ENCODE measurements at regions not wholly inside any gene's neighbourhood (a gene's known extent, or its start where the extent isn't known, plus 50 kb on each side); places are given as distances from the start of the nearest gene placed in this dataset.
"Not testable (repeated sequence)": the region's sequence is repeated elsewhere in the genome, so short reads cannot be mapped to it uniquely, and the experiment has no call there.

DNA sequence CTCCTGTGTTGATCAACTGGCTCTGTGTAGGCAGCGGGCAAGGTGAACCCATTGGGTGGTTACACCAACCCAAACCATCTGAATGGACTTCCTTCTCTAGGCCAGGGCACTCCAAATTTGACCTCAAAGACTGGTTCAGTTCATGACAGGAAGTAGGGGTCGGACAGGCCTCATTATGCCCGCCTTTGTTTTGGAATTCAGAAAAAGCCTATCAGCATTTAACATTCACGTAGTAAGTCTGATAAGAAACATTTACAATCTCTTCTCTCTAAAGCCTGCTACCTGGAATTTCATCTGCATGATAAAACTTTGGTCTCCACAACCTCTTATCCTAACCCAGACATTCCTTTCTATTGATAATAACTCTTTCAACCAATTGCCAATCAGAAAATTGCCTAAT is 97.1 kb upstream of the ETV3 start:
- Mint-ChIP-seq H3K27me3 (peaks cover 6% of the 10 kb centered on the region), H3K9me3 (no peaks in the 10 kb centered on the region), H3K4me3 (no peak overlapping the region), H3K4me1 (no peaks in the 10 kb centered on the region), H3K27ac (no peak overlapping the region)
- DNase-seq (no peak), ATAC-seq (no peak)

- Mint-ChIP-seq H3K4me1 (no peaks in the 10 kb centered on the region), H3K27me3 (peaks cover 6% of the 10 kb centered on the region), H3K9me3 (no peaks in the 10 kb centered on the region), H3K27ac (no peak overlapping the region), H3K4me3 (no peak overlapping the region)
- no peak for ATAC-seq
- DNase-seq = no peak
Measured at GRCh38 chr1:157234705-157235273, 96.6 kb upstream of the ETV3 start.

DNA sequence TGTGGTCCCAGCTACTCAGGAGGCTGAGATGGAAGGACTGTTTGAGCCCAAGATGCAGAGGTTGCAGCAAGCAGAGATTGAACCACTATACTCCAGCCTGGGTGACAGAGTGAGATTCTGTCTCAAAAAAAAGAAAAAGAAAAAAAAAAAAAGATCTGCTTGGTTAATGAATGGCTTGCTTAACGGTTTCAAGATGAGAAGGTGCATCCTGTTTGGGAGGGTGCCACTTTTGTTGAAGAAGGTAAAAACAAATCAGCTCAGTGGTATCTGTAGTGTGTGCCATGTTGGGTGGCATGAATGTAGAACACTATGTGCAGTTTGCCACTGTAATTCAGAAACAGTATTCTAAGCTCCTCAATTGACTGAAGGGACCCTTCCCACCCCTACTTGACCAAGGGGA is 94.9 kb upstream of the ETV3 start:
- no peak for ATAC-seq
- Mint-ChIP-seq H3K9me3 (no peaks in the 10 kb centered on the region), H3K4me1 (no peaks in the 10 kb centered on the region), H3K27ac (no peak overlapping the region), H3K27me3 (peaks cover 6% of the 10 kb centered on the region), H3K4me3 (no peak overlapping the region)
- no peak for DNase-seq

DNA sequence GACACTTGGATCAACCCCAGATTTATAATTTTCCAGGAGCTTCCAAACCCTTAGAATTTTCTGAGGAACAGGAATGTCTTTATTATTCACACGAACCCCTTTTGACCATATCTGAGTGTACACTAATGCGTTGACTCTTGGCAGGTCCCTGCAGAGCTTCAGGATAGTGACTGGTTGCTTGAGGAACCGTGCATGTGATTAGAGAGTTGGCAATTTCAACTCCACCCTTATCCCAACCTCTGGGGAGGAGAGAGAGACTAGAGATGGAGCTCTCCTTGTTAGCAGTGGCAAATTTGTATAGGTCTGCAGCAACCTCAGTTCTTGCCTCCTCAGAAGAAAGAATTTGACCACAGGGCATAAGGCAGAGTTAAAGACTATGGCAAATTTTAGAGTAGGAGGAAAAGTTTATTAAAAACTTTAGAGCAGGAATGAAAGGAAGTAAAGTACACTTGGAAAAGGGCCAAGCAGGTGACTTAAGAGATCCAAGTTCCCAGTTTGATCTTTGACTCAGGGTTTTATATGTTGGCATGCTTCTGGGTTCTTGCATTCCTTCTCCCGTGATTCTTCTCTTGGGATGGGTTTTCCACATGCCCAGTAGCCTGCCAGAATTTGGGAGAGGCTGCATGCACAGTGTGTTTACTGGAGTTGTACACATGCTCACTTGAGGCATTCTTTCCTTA is 93.8 kb upstream of the ETV3 start:
- H3K27me3 Mint-ChIP-seq = peaks cover 6% of the 10 kb centered on the region
- no peak for ATAC-seq
- H3K4me1 Mint-ChIP-seq = no peaks in the 10 kb centered on the region

DNA sequence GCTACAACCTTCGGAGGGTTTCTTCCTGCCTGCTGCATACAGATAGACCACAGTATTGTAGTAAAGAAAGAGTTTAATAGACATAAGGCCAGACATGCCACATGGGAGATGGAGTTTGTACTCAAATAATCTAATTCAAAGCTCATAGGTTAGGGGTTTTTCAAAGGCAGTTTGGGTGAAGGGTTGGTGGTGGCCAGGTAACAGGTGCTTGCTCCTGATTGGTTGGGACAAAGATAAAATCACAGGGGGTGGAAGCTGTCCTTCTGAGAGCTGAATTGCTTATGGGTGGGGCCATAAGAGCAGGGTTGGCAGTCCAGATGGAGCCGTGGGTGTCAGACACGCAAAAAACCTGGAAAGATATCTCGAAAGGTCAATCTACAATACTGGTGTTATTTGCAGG is 92.3 kb upstream of the ETV3 start:
- no peak for DNase-seq
- H3K4me1 Mint-ChIP-seq = no peaks in the 10 kb centered on the region
- peaks cover 6% of the 10 kb centered on the region for H3K27me3 Mint-ChIP-seq
- no peak overlapping the region for H3K27ac Mint-ChIP-seq
- no peak for ATAC-seq
- H3K9me3 Mint-ChIP-seq = no peaks in the 10 kb centered on the region
- no peak overlapping the region for H3K4me3 Mint-ChIP-seq

More for the DNA sequence above, 93.8 kb upstream of the ETV3 start:
- Mint-ChIP-seq H3K9me3 (no peaks in the 10 kb centered on the region), H3K4me3 (no peak overlapping the region), H3K27ac (no peak overlapping the region)
- no peak for DNase-seq

GRCh38 chr1:157227700-157228099 is 89.5 kb upstream of the ETV3 start:
- H3K27ac Mint-ChIP-seq = no peak overlapping the region
- ATAC-seq (no peak), DNase-seq (no peak)
- H3K4me3 Mint-ChIP-seq = no peak overlapping the region
- H3K9me3 Mint-ChIP-seq = no peaks in the 10 kb centered on the region
- peaks cover 22% of the 10 kb centered on the region for H3K27me3 Mint-ChIP-seq
- H3K4me1 Mint-ChIP-seq = no peaks in the 10 kb centered on the region

- ATAC-seq (no peak), DNase-seq (no peak)
- Mint-ChIP-seq H3K9me3 (no peaks in the 10 kb centered on the region), H3K27ac (no peak overlapping the region), H3K27me3 (peaks cover 27% of the 10 kb centered on the region), H3K4me3 (no peak overlapping the region), H3K4me1 (no peaks in the 10 kb centered on the region)
Measured at GRCh38 chr1:157226739-157227138, 88.5 kb upstream of the ETV3 start.

- no peak for ATAC-seq
- no peak overlapping the region for H3K4me3 Mint-ChIP-seq
Measured at GRCh38 chr1:157219600-157219999, 81.4 kb upstream of the ETV3 start.

DNA sequence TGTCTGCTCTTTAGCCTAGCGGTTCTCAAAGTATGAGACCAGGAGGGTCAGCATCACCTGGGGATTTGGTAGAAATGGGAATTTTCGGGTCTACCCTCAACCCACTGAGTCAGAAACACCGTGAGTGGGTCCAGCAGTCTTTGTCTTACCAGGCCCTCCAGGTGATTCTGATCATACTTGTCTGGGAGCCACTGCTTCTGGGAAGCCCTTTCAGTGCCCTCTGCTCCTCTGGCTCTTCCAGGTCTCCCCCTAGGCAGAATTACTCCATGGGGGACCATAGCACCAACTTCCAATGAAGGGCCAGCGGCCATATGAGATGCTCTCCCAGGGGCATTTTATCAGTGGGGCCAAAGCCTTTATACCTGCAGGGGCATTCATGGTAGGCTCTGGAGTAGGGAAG is 81.0 kb upstream of the ETV3 start:
- DNase-seq (no peak), ATAC-seq (no peak)
- H3K9me3 Mint-ChIP-seq = peaks cover 11 to 12% of the 10 kb centered on the region in 2 donors
- H3K4me1 Mint-ChIP-seq = no peaks in the 10 kb centered on the region
- H3K27me3 Mint-ChIP-seq = peaks cover 49% of the 10 kb centered on the region
- H3K27ac Mint-ChIP-seq = no peak overlapping the region
- no peak overlapping the region for H3K4me3 Mint-ChIP-seq

More at GRCh38 chr1:157219600-157219999, 81.4 kb upstream of the ETV3 start:
- H3K27me3 Mint-ChIP-seq = peaks cover 52% of the 10 kb centered on the region
- H3K9me3 Mint-ChIP-seq = peaks cover 8 to 9% of the 10 kb centered on the region in 2 donors
- no peak for DNase-seq
- H3K4me1 Mint-ChIP-seq = no peaks in the 10 kb centered on the region
- no peak overlapping the region for H3K27ac Mint-ChIP-seq

GRCh38 chr1:157218671-157219070 is 80.5 kb upstream of the ETV3 start:
- DNase-seq = no peak
- Mint-ChIP-seq H3K27ac (no peak overlapping the region), H3K4me3 (no peak overlapping the region), H3K9me3 (peaks cover 15 to 16% of the 10 kb centered on the region in 2 donors), H3K27me3 (peaks cover 48% of the 10 kb centered on the region), H3K4me1 (no peaks in the 10 kb centered on the region)
- no peak for ATAC-seq

DNA sequence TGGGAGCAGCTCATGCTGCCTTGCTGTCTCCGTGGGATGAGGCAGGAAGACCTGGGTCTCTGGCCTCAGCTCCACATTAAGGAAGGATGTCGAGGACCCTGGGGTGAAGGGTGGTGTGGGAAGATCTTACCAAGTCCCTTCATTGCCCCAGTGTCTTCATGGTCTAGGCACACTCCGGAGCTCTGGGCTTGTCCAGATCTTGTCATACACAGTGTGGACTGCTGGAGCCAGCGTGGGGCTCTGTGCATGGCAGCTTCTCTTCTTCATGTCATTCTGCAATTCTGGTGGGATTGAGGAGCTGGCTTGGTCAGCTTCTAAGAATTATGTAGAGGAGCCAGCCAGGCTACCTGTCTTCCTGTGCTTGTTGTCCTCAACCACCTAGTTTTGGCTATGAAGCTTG is 79.3 kb upstream of the ETV3 start:
- no peaks in the 10 kb centered on the region for H3K4me1 Mint-ChIP-seq
- peaks cover 25 to 28% of the 10 kb centered on the region in 2 donors for H3K9me3 Mint-ChIP-seq
- DNase-seq (no peak), ATAC-seq (no peak)
- peaks cover 51% of the 10 kb centered on the region for H3K27me3 Mint-ChIP-seq
- no peak overlapping the region for H3K4me3 Mint-ChIP-seq
- no peak overlapping the region for H3K27ac Mint-ChIP-seq

- Mint-ChIP-seq H3K27ac (no peak overlapping the region), H3K9me3 (peaks cover 29 to 30% of the 10 kb centered on the region in 2 donors), H3K27me3 (peaks cover 48% of the 10 kb centered on the region), H3K4me1 (no peaks in the 10 kb centered on the region), H3K4me3 (no peak overlapping the region)
- ATAC-seq (no peak), DNase-seq (no peak)
Measured at GRCh38 chr1:157213836-157214235, 75.6 kb upstream of the ETV3 start.

DNA sequence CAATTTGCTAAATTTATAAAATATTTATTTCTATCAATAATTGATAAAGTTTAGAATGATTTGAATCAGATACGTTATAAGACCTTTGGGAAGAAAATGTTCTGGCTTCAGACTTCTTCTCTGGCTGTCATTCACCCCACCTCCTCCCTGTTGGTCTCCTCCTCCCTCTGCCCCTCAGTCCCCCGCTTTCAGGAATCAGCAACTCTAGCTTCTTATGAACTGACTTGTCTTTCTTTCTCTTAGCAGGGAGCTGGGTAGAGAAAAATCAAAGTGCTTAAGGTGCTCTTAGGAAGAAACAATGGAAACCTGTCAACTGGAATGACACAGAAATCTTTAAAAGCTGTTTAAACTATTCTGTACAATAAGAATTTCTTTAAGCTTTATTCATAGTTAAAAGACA is 71.3 kb upstream of the ETV3 start:
- Mint-ChIP-seq H3K27me3 (peaks cover 30% of the 10 kb centered on the region), H3K4me1 (no peaks in the 10 kb centered on the region), H3K4me3 (no peak overlapping the region), H3K27ac (peak overlapping the region in 1 of 2 donors; percentile 26), H3K9me3 (peaks cover 19 to 21% of the 10 kb centered on the region in 2 donors)
- ATAC-seq = no peak
- DNase-seq = no peak

DNA sequence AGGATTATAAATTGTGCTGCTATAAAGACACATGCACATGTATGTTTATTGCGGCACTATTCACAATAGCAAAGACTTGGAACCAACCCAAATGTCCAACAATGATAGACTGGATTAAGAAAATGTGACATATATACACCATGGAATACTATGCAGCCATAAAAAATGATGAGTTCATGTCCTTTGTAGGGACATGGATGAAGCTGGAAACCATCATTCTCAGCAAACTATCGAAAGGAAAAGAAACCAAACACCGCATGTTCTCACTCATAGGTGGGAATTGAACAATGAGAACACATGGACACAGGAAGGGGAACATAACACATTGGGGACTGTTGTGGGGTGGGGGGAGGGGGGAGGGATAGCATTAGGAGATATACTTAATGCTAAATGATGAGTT is 67.8 kb upstream of the ETV3 start:
- H3K9me3 Mint-ChIP-seq, DNase-seq, ATAC-seq, H3K4me3 Mint-ChIP-seq, H3K4me1 Mint-ChIP-seq, H3K27ac Mint-ChIP-seq: not testable (repeated sequence)
- peaks cover 30% of the 10 kb centered on the region for H3K27me3 Mint-ChIP-seq

- no peak for ATAC-seq
- H3K4me3 Mint-ChIP-seq = no peak overlapping the region
Measured at GRCh38 chr1:157203166-157203565, 65.0 kb upstream of the ETV3 start.

GRCh38 chr1:157202331-157202730 is 64.1 kb upstream of the ETV3 start:
- H3K4me1 Mint-ChIP-seq = peaks cover 5% of the 10 kb centered on the region

More at GRCh38 chr1:157203166-157203565, 65.0 kb upstream of the ETV3 start:
- peaks cover 30% of the 10 kb centered on the region for H3K27me3 Mint-ChIP-seq
- no peaks in the 10 kb centered on the region for H3K9me3 Mint-ChIP-seq
- no peak for DNase-seq
- H3K27ac Mint-ChIP-seq = no peak overlapping the region
- H3K4me1 Mint-ChIP-seq = peaks cover 5% of the 10 kb centered on the region

GRCh38 chr1:157201767-157202166 is 63.6 kb upstream of the ETV3 start:
- H3K27ac Mint-ChIP-seq = peak overlapping the region in 1 of 2 donors; percentile 59
- H3K27me3 Mint-ChIP-seq = peaks cover 27% of the 10 kb centered on the region
- no peak overlapping the region for H3K4me3 Mint-ChIP-seq
- peaks cover 5% of the 10 kb centered on the region for H3K4me1 Mint-ChIP-seq
- ATAC-seq (no peak), DNase-seq (no peak)
- H3K9me3 Mint-ChIP-seq = no peaks in the 10 kb centered on the region

More at GRCh38 chr1:157202331-157202730, 64.1 kb upstream of the ETV3 start:
- H3K4me3 Mint-ChIP-seq = no peak overlapping the region
- no peaks in the 10 kb centered on the region for H3K9me3 Mint-ChIP-seq
- no peak for ATAC-seq
- no peak overlapping the region for H3K27ac Mint-ChIP-seq
- peaks cover 30% of the 10 kb centered on the region for H3K27me3 Mint-ChIP-seq
- no peak for DNase-seq
